Endothelial cell of umbilical vein (primary cell): ENCODE measurements at regions not wholly inside any gene's neighbourhood (a gene's known extent, or its start where the extent isn't known, plus 50 kb on each side); places are given as distances from the start of the nearest gene placed in this dataset.

Experiments
- BruUV-seq: library from RNA; stranded (reverse); fragments of 400-500 nt; replicated peaks from 2 replicates; lab custom pipeline; 2021; lab: Mats Ljungman, UMichigan
- CTCF ChIA-PET: fragments of 300-600, 350-600 bp; sonication (Branson Sonifier 250); formaldehyde crosslinking; loops from one replicate; lab custom pipeline; 2021; ENCODE audit warnings: antibody characterized with exemption, inconsistent platforms; lab: Charles Lee
- POLR2A ChIA-PET: fragments of 300-600, 350-600 bp; sonication (Branson Sonifier 250); formaldehyde crosslinking; loops from one replicate; lab custom pipeline; 2021; ENCODE audit warnings: antibody characterized with exemption, inconsistent platforms; lab: Charles Lee
- DNase-seq: peaks from one replicate; pipeline ENCODE4 v3.0.0-alpha.2; 2011; ENCODE audit warnings: low read depth, low spot score
- FAIRE-seq: peaks from 2 replicates; lab custom pipeline; 2011; peaks lifted over from hg19 to GRCh38; lab: Jason Lieb, UNC
- H2AFZ ChIP-seq: 2 replicates; pipeline ENCODE4 v1.6.0; 2012; ENCODE audit warnings: low read depth, low read length, control low read depth, inconsistent platforms
- H3K27ac ChIP-seq: 2 replicates; pipeline ENCODE4 v1.5.1; 2011; ENCODE audit warnings: low read depth, mild to moderate bottlenecking, control low read depth, low read length, moderate library complexity; ENCODE audit not compliant: insufficient read depth
- H3K27me3 ChIP-seq, 2 experiments: 2 replicates each; pipeline versions ENCODE4 v1.6.0 to v1.6.1; 2011; ENCODE audit warnings: low read length in 2 of 2, mixed read lengths in 1 of 2; ENCODE audit not compliant: control insufficient read depth in 2 of 2, insufficient read depth in 2 of 2
- H3K36me3 ChIP-seq, 2 experiments: 2 replicates in 1 of 2; 3 replicates in 1 of 2; pipeline ENCODE4 v1.5.1; 2011; ENCODE audit warnings: low read length in 2 of 2, mild to moderate bottlenecking in 1 of 2, moderate library complexity in 1 of 2; ENCODE audit not compliant: control insufficient read depth in 2 of 2, insufficient read depth in 2 of 2; ENCODE audit errors: extremely low read depth in 1 of 2
- H3K4me1 ChIP-seq: 3 replicates; pipeline ENCODE4 v1.5.1; 2011; ENCODE audit warnings: mild to moderate bottlenecking, low read length; ENCODE audit not compliant: control insufficient read depth, insufficient read depth; ENCODE audit errors: extremely low read depth
- H3K4me2 ChIP-seq: 2 replicates; pipeline ENCODE4 v1.6.1; 2011; ENCODE audit warnings: low read length, control low read depth, mixed read lengths; ENCODE audit not compliant: insufficient read depth
- H3K4me3 ChIP-seq, 3 experiments: fragments of 200-600 bp in 1 of 3; sonication (generic), shearing (Covaris generic) in 1 of 3; replicated peaks in 1 of 3; 2 replicates each; pipeline ENCODE4 v1.5.1; 2011 to 2016; ENCODE audit warnings: control low read depth in 3 of 3, low read length in 3 of 3, mild to moderate bottlenecking in 2 of 3, inconsistent platforms in 1 of 3, low read depth in 1 of 3, moderate library complexity in 1 of 3; ENCODE audit not compliant: insufficient read depth in 1 of 3
- H3K79me2 ChIP-seq: 2 replicates; pipeline ENCODE4 v1.6.0; 2012; ENCODE audit warnings: low read length, inconsistent platforms; ENCODE audit not compliant: control insufficient read depth, insufficient read depth
- H3K9ac ChIP-seq: replicated peaks from 2 replicates; pipeline ENCODE3; 2011; ENCODE audit warnings: low read length, control low read depth; ENCODE audit not compliant: insufficient read depth; ENCODE audit errors: extremely low read depth
- H3K9me1 ChIP-seq: replicated peaks from 3 replicates; pipeline ENCODE4 v1.6.0; 2011; ENCODE audit warnings: mild to moderate bottlenecking, low read length; ENCODE audit not compliant: control insufficient read depth, insufficient read depth; ENCODE audit errors: extremely low read depth
- H3K9me3 ChIP-seq: replicated peaks from 2 replicates; pipeline ENCODE4 v1.5.1; 2012; ENCODE audit warnings: low read length, inconsistent platforms; ENCODE audit not compliant: control insufficient read depth, insufficient read depth
- H4K20me1 ChIP-seq: replicated peaks from 2 replicates; pipeline ENCODE3; 2011; ENCODE audit warnings: mild to moderate bottlenecking, low read length; ENCODE audit not compliant: control insufficient read depth, insufficient read depth; ENCODE audit errors: extremely low read depth
- EZH2 ChIP-seq: IDR thresholded peaks from 2 replicates; pipeline ENCODE4 v1.6.1; 2012; ENCODE audit warnings: borderline replicate concordance, low read depth, mild to moderate bottlenecking, moderate library complexity, low read length, inconsistent platforms; ENCODE audit not compliant: severe bottlenecking
- FOS ChIP-seq: IDR thresholded peaks from 2 replicates; pipeline ENCODE4 v1.6.1; 2011; ENCODE audit warnings: mild to moderate bottlenecking, low read length, moderate library complexity, borderline replicate concordance; ENCODE audit not compliant: insufficient read depth
- GATA2 ChIP-seq: IDR thresholded peaks from 2 replicates; pipeline ENCODE4 v1.7.0; 2011; ENCODE audit warnings: low read depth, mild to moderate bottlenecking, moderate library complexity, mixed read lengths, low read length; ENCODE audit not compliant: insufficient read length, insufficient read depth
- JUN ChIP-seq: IDR thresholded peaks from 2 replicates; pipeline ENCODE4 v1.6.1; 2011; ENCODE audit warnings: borderline replicate concordance, low read depth; ENCODE audit not compliant: insufficient read length, insufficient read depth
- MYC ChIP-seq: IDR thresholded peaks from one replicate; pipeline ENCODE4 v1.6.1; 2011; ENCODE audit warnings: mild to moderate bottlenecking, low read depth, low read length
- POLR2A ChIP-seq: IDR thresholded peaks from 2 replicates; pipeline ENCODE4 v1.6.1; 2012; ENCODE audit warnings: low read depth, mild to moderate bottlenecking, control low read depth, low read length
- POLR2AphosphoS5 ChIP-seq: IDR thresholded peaks from 2 replicates; pipeline ENCODE4 v1.6.1; 2012; ENCODE audit warnings: low read depth, mild to moderate bottlenecking, control low read depth, low read length, moderate library complexity; ENCODE audit not compliant: insufficient read depth
- dilution Hi-C: fragments of 300-500 bp; cut with MboI; formaldehyde crosslinking; loops from one replicate; pipeline ENCODE4 v1.15.0; 2019; ENCODE audit warnings: low sequenced_read_pairs; ENCODE audit not compliant: extremely low pct_ligation_motif_present
- intact Hi-C: fragments of 100-400 bp; cut with micrococcal nuclease; formaldehyde crosslinking; loops from one replicate; pipeline ENCODE4 v1.10.0; 2022
- TF ChIP-seq, protein P1 (sequence below): IDR thresholded peaks from 2 replicates; pipeline ENCODE4 v1.6.1; 2011; ENCODE audit not compliant: insufficient read depth, insufficient read length
- TF ChIP-seq, protein P2 (sequence below), 2 donors: IDR thresholded peaks; 1 replicate in 1 of 2; 2 replicates in 1 of 2; pipeline ENCODE4 v1.5.1; 2011; ENCODE audit warnings: low read length in 2 of 2, mild to moderate bottlenecking in 2 of 2, moderate library complexity in 2 of 2, control low read depth in 1 of 2, inconsistent platforms in 1 of 2, low read depth in 1 of 2; ENCODE audit not compliant: insufficient read depth in 1 of 2; ENCODE audit errors: extremely low read depth in 1 of 2

DNA sequence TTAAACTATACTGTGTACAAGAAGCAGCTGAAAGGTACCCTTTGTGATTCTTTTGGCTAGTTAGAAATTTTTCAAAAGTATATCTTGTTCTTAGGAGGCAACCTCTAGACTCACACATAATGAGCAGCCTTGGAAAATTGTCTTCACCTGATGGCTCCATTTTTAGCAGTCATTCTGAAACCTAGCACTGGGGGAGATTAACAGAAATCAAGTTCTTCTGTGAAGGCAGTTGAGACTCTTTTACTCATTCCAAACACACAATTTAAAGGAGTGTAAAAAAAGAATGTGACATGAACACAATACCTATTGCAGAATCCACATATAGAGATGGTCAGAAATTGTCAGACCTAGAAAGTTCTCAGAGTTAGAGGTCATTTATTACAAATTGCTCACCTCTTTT lies 197.7 kb downstream of the UBE2E3 start:
- POLR2A ChIA-PET = no interaction called here
- Histone ChIP-seq H4K20me1 (no peaks in the 10 kb centered on the region), H3K9me1 (no peaks in the 10 kb centered on the region), H3K79me2 (no peaks in the 10 kb centered on the region), H3K9ac (no peak overlapping the region), H3K27me3 (no peaks in the 10 kb centered on the region), H3K36me3 (no peaks in the 10 kb centered on the region), H3K4me1 (no peaks in the 10 kb centered on the region), H3K27ac (no peak overlapping the region), H3K4me3 (no peak overlapping the region), H2AFZ (no peak overlapping the region), H3K9me3 (no peaks in the 10 kb centered on the region), H3K4me2 (no peak overlapping the region)
- dilution Hi-C loops (no loop called here), intact Hi-C loops (no loop called here)
- no peak for DNase-seq
- FAIRE-seq = no peak
- BruUV-seq = no TSS peak
- CTCF ChIA-PET = interaction anchor here (1.1 kb wide), 1 partner anchor 289 kb away, joined by 3 read pairs; no protein-coding TSS in a partner anchor
- TF ChIP-seq EZH2 (no peak), GATA2 (no peak), FOS (no peak), MYC (no peak), POLR2AphosphoS5 (no peak), JUN (no peak), POLR2A (no peak)
- TF ChIP-seq, protein P1, sequence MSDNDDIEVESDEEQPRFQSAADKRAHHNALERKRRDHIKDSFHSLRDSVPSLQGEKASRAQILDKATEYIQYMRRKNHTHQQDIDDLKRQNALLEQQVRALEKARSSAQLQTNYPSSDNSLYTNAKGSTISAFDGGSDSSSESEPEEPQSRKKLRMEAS = no peak
- TF ChIP-seq, protein P2, sequence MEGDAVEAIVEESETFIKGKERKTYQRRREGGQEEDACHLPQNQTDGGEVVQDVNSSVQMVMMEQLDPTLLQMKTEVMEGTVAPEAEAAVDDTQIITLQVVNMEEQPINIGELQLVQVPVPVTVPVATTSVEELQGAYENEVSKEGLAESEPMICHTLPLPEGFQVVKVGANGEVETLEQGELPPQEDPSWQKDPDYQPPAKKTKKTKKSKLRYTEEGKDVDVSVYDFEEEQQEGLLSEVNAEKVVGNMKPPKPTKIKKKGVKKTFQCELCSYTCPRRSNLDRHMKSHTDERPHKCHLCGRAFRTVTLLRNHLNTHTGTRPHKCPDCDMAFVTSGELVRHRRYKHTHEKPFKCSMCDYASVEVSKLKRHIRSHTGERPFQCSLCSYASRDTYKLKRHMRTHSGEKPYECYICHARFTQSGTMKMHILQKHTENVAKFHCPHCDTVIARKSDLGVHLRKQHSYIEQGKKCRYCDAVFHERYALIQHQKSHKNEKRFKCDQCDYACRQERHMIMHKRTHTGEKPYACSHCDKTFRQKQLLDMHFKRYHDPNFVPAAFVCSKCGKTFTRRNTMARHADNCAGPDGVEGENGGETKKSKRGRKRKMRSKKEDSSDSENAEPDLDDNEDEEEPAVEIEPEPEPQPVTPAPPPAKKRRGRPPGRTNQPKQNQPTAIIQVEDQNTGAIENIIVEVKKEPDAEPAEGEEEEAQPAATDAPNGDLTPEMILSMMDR (IDR thresholded peaks at IDR 0.05; ENCODE audit: extremely low read depth in 1 of 2, insufficient read depth in 1 of 2, low read depth in 1 of 2, low read length in 2 of 2) = no peak
